Skeletal muscle tissue (tissue), 3 donors: ENCODE measurements at regions not wholly inside any gene's neighbourhood (a gene's known extent, or its start where the extent isn't known, plus 50 kb on each side); places are given as distances from the start of the nearest gene placed in this dataset.
"Not testable (repeated sequence)": the region's sequence is repeated elsewhere in the genome, so short reads cannot be mapped to it uniquely, and the experiment has no call there.

Experiments
- H3K27ac ChIP-seq: one replicate; pipeline ENCODE4 v1.7.0; 2013; ENCODE audit warnings: mild to moderate bottlenecking, low read depth, low read length, inconsistent platforms
- H3K27me3 ChIP-seq, 3 donors: one replicate each; pipeline ENCODE4 v1.7.0; 2013; ENCODE audit warnings: low read length in 3 of 3; ENCODE audit not compliant: control insufficient read depth in 3 of 3, insufficient read depth in 3 of 3
- H3K36me3 ChIP-seq, 3 donors: one replicate each; pipeline ENCODE4 v1.7.0; 2013; ENCODE audit warnings: low read length in 3 of 3; ENCODE audit not compliant: control insufficient read depth in 3 of 3, insufficient read depth in 3 of 3
- H3K4me1 ChIP-seq, 3 donors: one replicate each; pipeline ENCODE4 v1.7.0; 2013; ENCODE audit warnings: low read length in 3 of 3, mild to moderate bottlenecking in 3 of 3; ENCODE audit not compliant: control insufficient read depth in 3 of 3, insufficient read depth in 3 of 3
- H3K4me3 ChIP-seq, 3 donors: one replicate each; pipeline ENCODE4 v1.7.0; 2013; ENCODE audit warnings: low read length in 3 of 3
- H3K9ac ChIP-seq, 3 donors: one replicate each; pipeline ENCODE4 v1.7.0; 2013; ENCODE audit warnings: low read length in 3 of 3, mild to moderate bottlenecking in 3 of 3, moderate library complexity in 2 of 3, low read depth in 1 of 3
- H3K9me3 ChIP-seq, 3 donors: one replicate each; pipeline ENCODE4 v1.7.0; 2013; ENCODE audit warnings: low read length in 3 of 3; ENCODE audit not compliant: control insufficient read depth in 3 of 3
- donor health status: Osteomylitis.

DNA sequence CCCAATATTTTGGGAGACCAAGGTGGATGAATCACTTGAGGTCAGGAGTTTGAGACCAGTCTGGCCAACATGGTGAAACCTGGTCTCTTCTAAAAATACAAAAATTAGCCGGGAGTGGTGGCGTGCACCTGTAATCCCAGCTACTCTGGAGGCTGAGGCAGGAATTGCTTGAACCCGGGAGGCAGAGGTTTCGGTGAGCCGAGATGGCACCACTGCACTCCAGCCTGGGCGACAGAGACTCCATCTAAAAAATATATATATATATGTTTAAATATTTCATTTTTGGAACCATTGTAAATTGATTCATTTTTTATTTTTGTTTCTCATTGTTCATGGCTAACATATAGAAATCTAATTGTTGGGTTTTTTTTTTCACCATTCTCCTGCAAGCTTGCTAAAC, 146.9 kb downstream of the BRD1 start:
- not testable (repeated sequence) for H3K9me3 ChIP-seq, H3K4me3 ChIP-seq, H3K4me1 ChIP-seq, H3K27ac ChIP-seq, H3K36me3 ChIP-seq, H3K9ac ChIP-seq
- H3K27me3 ChIP-seq: peaks cover 19 to 37% (median 19%) of the 10 kb centered on the region in 3 donors

DNA sequence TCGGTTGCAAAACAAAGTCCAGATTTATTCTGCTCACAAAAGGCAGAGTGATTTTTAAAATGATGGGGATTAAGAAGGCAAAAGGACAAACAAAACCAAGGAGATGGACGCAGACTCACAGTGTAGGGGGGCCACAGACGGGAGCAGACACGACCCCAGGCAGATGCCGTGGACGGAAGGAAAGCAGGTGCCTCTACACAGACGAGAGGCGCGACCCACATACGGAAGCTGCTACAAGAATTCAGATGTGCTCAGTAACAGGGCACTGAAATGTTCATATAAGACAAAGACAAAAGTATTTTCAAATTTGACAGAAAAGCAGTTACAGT, 148.9 kb downstream of the BRD1 start:
- Histone ChIP-seq H3K27me3 (peaks cover 24 to 41% (median 24%) of the 10 kb centered on the region in 3 donors), H3K4me1 (no peaks in the 10 kb centered on the region), H3K27ac (no peak overlapping the region), H3K36me3 (no peaks in the 10 kb centered on the region), H3K9me3 (no peaks in the 10 kb centered on the region), H3K4me3 (no peak overlapping the region), H3K9ac (no peak overlapping the region)

DNA sequence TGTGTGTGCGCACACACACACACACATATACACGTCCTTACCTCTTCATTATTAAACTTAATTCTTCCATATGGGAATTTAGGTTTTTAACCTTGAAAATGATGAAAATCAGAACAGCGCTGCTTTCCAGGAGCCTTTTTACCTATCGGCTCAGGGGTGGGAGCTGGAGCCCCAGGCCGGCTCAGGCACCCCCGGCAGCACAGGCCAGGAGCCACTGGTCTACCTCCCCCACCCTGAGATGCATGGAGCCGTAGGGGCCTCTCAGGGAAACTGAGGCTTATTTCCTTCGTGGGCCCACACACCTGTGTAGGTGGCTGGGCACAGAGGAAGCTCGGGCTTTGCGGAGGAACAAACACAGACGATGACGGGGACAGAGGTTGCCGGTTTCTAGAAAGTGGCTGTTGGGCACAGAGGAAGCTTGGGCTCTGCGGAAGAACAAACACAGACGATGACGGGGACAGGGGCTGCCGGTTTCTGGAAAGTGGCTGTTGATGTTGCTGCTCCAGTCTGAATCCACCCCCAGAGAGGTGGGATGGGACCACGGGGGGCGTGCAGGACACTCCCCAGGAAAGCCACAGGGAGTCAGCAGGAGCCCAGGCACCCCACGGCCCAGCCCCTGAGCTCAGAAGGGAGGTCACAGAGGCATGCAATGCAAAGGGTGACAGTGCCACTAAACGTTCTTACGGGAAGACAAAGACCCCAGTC, 149.4 kb downstream of the BRD1 start:
- Histone ChIP-seq H3K9ac (no peak overlapping the region), H3K27ac (no peak overlapping the region), H3K27me3 (peaks cover 24 to 44% (median 24%) of the 10 kb centered on the region in 3 donors), H3K36me3 (no peaks in the 10 kb centered on the region), H3K9me3 (no peaks in the 10 kb centered on the region), H3K4me3 (no peak overlapping the region), H3K4me1 (no peaks in the 10 kb centered on the region)

DNA sequence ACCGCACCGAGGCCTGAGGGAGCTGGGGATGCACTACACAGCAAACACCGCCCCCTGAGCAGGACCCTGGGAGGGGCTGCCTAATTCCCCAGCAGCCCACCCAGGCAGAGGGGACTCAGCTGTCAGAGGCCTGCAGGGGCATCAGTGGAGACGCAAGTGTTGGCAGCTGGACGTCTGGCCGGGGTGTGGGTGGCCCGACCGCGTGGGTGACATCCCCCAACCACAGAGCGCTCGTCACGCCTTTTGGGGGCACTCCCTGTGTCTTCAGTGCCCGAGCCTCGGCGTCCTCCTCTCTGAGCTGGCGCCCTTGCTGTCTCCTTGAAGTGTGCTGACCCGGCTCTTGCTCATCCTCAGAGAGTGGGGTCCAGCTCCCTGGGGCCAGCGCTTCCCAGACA, 150.2 kb downstream of the BRD1 start:
- Histone ChIP-seq H3K36me3 (no peaks in the 10 kb centered on the region), H3K4me1 (no peaks in the 10 kb centered on the region), H3K9ac (no peak overlapping the region), H3K9me3 (no peaks in the 10 kb centered on the region), H3K27ac (no peak overlapping the region), H3K27me3 (peaks cover 28 to 41% (median 29%) of the 10 kb centered on the region in 3 donors), H3K4me3 (no peak overlapping the region)

DNA sequence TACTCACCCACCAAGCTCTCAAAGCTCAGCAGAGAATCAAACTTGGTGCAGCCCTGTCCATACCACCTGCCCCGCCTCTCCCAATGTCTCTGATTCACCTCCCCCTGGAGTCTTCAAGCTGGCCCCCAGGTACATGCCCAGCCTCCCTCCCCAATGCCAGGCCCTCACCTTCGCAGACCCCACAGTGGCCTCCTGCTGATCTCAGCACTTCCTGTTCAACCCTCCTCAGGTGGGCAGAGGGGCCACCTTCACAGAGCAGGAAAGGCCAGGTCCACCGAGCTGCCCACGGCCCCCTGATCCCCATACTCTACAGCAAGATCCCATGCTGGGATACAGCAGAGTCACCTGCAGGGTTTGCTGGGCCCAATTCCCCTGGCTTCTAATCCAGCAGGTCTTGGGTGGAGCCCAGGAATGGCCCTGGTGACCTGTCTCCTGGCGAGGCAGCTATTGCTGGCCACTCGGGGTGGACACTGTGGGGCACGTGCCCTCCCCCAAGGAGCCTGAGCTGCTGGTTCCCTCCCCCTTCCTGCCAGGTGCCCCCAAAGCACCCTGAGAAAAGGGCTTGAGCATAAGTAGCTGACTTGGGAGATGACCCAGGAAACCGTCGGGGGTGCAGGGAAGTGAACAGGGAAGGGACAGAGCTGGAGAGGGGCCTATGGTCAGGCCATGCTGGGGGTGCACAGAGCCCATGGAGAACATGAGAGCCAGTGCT, 150.7 kb downstream of the BRD1 start:
- no peaks in the 10 kb centered on the region for H3K36me3 ChIP-seq
- H3K27ac ChIP-seq: no peak overlapping the region
- no peak overlapping the region for H3K4me3 ChIP-seq
- peaks cover 29 to 41% (median 30%) of the 10 kb centered on the region in 3 donors for H3K27me3 ChIP-seq
- no peaks in the 10 kb centered on the region for H3K4me1 ChIP-seq
- H3K9me3 ChIP-seq: no peaks in the 10 kb centered on the region
- no peak overlapping the region for H3K9ac ChIP-seq

DNA sequence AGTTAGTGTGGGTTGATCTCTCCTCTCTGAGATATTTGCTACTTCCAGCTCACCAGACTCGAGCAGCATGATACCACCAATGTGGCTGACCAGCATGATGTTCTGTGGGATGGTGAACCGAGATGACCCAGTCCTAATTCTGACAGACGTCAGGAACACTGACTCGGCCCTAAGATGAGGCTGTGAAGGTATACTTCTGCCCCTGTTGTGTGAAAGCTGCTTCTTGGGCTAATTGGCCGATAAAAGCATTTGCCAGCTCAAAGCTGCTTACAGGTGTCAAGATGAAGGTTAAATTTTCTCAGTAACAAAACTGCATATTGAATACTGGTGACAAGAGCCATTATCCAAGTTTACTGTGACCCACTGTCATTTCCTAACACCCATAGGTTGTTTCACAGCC, 151.4 kb downstream of the BRD1 start:
- H3K4me1 ChIP-seq: peaks cover 0 to under 1% (median 0%) of the 10 kb centered on the region in 3 donors
- H3K27ac ChIP-seq: no peak overlapping the region
- no peaks in the 10 kb centered on the region for H3K36me3 ChIP-seq
- H3K4me3 ChIP-seq: no peak overlapping the region
- H3K9ac ChIP-seq: no peak overlapping the region
- peaks cover 36 to 48% (median 36%) of the 10 kb centered on the region in 3 donors for H3K27me3 ChIP-seq
- no peaks in the 10 kb centered on the region for H3K9me3 ChIP-seq

DNA sequence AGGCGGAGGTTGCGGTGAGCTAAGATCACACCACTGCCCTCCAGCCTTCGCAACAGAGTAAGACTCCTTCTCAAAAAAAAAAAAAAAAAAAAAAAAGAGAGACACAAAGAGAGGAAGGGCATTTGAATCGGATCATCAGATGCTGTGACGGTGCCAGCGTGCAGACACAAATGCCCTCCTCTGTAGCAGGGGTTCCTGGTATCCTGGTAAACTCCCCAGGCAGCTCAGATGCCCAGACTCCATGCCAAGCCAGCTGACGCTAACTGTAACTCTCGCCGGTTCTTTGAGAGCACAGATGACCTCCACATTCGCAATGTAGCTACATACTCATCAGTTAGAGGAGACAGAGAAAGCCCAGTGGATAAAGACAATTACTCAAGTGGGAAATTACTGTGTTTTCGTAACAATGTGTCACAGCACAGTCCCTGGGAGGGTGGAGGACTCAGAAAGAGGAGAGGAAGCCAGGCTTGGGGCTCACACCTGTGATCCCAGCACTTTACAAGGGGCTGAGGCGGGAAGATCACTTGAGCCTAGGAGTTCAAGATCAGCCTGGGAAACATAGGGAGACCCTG, 153.1 kb downstream of the BRD1 start:
- H3K9me3 ChIP-seq: no peaks in the 10 kb centered on the region
- no peak overlapping the region for H3K27ac ChIP-seq
- peaks cover 39 to 57% (median 39%) of the 10 kb centered on the region in 3 donors for H3K27me3 ChIP-seq

DNA sequence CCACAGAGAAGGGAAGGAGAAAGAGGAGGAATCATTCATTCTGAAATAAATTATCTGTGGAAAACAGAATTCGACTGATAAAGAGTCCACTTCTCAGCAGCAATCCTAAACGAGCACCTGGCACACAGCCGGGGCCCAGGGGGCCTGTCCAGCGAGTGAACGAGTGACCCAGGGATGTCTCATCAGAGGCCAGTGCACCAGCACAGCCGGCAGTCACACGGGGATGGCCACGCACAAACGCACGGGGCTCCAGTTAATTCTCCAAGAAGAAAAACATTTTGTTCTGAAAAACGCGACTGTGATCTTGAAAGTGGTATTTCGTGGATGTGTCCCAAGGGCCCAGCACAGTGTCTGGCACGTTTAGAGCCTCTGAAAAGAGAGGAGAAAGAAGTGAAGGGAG, 154.6 kb downstream of the BRD1 start:
- no peak overlapping the region for H3K4me3 ChIP-seq
- peaks cover 0 to 2% (median 0%) of the 10 kb centered on the region in 3 donors for H3K4me1 ChIP-seq
- no peaks in the 10 kb centered on the region for H3K36me3 ChIP-seq
- no peaks in the 10 kb centered on the region for H3K9me3 ChIP-seq
- H3K27me3 ChIP-seq: peaks cover 39 to 61% (median 40%) of the 10 kb centered on the region in 3 donors
- no peak overlapping the region for H3K27ac ChIP-seq
- no peak overlapping the region for H3K9ac ChIP-seq

More for the DNA sequence above, 153.1 kb downstream of the BRD1 start:
- H3K36me3 ChIP-seq: no peaks in the 10 kb centered on the region
- H3K9ac ChIP-seq: no peak overlapping the region
- peaks cover 0 to 2% (median 0%) of the 10 kb centered on the region in 3 donors for H3K4me1 ChIP-seq
- H3K4me3 ChIP-seq: no peak overlapping the region

DNA sequence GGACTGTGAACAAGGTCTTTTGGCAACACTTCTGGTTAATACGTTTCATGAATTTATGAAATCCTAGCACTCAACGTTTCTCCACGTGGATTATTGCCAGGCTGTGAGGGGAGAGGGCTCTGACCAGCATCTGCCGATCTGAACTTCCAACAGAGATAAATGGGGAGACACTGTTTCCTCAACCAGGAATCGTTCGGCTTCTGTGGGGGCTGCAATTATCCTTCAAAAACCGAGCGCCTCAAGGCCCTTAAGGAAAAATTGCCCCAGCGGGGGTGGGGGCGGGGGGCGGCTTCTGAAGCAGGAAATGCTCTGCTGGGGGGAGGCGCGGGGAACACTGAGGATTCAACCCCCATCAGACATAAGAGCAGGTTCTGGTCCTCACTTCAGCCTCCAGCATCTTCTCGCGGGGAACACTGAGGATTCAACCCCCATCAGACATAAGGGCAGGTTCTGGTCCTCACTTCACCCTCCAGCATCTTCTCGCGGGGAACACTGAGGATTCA, 155.6 kb downstream of the BRD1 start:
- no peak overlapping the region for H3K4me3 ChIP-seq
- peaks cover 0 to 2% (median 0%) of the 10 kb centered on the region in 3 donors for H3K4me1 ChIP-seq
- no peak overlapping the region for H3K27ac ChIP-seq
- no peak overlapping the region for H3K9ac ChIP-seq
- peaks cover 29 to 53% (median 33%) of the 10 kb centered on the region in 3 donors for H3K27me3 ChIP-seq
- H3K36me3 ChIP-seq: no peaks in the 10 kb centered on the region
- H3K9me3 ChIP-seq: no peaks in the 10 kb centered on the region
